Activated T-cell treated with anti-CD3 and anti-CD28 coated beads for 24 hours (primary cell): ENCODE measurements at regions not wholly inside any gene's neighbourhood (a gene's known extent, or its start where the extent isn't known, plus 50 kb on each side); places are given as distances from the start of the nearest gene placed in this dataset.
"Not testable (repeated sequence)": the region's sequence is repeated elsewhere in the genome, so short reads cannot be mapped to it uniquely, and the experiment has no call there.

Source experiments
- DNase-seq: peaks from one replicate; pipeline ENCODE4 v3.0.0-alpha.2; 2020; ENCODE audit warnings: low read depth

DNA sequence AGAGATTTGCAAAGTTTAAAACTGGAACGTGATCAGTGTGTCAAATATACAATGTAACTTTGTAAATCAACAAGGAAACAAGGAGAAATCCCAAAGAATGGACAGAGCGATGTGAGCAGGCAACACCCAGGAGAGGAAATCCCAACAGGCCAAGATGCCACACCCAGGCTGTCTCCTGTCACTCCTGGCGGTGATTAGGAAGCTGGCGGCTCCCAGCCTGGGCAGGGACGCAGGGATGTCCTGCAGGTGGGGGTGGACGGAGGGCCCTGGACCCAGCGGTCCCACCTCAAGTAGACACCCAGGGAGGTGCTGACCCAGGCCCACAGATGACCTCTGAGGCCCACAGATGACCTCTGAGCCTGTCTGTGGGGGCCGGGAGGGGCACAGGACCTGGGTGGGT is 271.1 kb upstream of the SFSWAP start:
- DNase-seq = not testable (repeated sequence)

GRCh38 chr12:131440209-131441059 is 270.5 kb upstream of the SFSWAP start:
- DNase-seq = not testable (repeated sequence)

DNA sequence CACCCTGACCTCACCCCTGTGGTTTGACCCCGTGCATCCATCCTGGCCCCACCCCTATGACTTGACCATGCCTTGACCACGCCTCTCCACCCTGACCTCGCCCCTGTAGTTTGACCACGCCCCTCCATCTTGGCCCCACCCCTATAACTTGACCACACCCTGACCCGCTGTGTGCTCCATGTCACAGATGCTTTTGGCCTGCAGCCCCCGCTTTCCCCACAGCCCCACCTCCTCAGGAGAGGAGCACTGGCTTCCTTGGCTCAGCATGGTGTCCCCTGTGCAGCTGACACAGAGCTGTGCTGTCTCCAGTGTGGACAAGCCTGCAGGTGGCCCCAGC is 269.9 kb upstream of the SFSWAP start:
- no peak for DNase-seq

DNA sequence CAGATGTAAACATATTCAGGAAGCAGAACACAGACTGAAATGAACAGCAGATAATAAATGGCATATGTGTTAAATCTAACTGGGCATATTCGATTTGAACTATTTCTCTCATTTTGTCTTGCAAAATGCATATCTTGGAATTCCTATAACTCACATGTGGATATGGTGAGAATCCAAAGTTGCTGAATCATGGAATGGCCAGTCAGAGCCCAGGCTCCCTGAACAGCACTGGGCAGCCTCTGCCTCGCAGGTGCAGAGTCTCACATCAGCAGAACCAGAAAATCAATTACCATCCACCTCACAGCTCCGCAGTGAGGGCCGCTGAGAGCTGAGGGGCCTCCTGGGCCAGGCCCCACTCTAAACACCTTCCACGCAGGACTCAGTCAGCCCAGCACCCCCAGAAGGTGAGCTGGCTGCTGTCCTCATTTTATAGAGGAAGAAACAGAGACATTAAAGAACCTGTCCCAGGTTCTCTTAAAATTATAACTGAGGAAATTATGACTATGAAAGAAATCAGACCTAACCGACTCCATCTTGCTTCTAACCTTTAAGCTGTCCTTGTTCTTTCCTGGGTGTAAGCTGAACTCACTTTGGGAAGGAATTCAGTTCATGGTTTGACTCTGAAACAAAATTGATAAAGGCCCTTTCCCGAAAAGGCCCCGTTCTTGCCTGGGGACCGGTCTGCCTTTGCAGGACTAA is 269.1 kb upstream of the SFSWAP start:
- DNase-seq = no peak

GRCh38 chr12:131442337-131442918 is 268.5 kb upstream of the SFSWAP start:
- no peak for DNase-seq

GRCh38 chr12:131443019-131444000 is 267.6 kb upstream of the SFSWAP start:
- no peak for DNase-seq

DNA sequence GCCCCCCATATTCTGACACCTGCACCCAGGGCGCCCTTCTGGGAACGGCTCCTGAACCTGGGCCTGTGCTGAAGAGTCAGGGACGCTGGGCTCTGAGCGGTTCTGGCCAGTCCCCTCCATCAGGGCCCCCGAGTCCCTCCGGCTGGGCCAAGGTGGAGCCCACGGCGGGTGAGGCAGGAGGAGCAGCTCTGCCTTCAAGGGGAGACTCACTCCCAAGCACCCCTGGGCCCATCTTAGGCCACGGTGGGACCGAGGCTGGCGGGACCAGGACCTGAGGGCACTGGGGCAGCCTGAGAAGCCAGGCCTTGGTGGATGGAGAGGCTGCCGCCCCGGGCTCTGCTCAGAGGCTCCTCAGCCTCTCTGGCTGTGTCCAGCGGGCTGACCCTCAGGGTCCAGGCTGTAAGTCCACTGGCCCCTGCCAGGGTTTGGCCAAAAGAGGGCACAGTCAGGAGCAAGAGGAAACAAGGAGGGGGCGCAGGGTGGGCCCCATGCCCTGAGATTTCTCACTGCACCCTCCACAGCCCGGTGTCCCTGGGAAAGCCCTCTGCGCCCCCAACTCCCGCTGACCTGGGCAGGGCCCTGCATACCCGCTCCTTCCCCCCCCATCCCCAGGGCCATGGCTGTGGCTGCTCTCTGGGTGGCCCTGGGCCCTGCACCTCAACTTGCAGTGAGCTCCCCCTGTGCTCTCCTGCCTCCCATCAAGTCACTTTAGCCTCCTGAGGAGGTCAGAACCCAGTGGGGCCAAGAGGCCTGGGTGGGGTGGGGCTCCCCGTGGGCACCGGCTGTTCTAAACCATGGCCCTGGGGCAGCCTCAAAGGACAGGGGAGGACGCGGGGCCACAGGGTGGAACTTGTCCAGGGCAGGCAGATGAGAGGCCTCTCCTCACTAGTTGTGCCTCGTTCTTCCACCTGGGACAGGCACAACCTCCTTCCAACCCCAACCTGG is 266.4 kb upstream of the SFSWAP start:
- no peak for DNase-seq

- DNase-seq = no peak
These were observed 265.6 kb upstream of the SFSWAP start for GRCh38 chr12:131445184-131445774.

DNA sequence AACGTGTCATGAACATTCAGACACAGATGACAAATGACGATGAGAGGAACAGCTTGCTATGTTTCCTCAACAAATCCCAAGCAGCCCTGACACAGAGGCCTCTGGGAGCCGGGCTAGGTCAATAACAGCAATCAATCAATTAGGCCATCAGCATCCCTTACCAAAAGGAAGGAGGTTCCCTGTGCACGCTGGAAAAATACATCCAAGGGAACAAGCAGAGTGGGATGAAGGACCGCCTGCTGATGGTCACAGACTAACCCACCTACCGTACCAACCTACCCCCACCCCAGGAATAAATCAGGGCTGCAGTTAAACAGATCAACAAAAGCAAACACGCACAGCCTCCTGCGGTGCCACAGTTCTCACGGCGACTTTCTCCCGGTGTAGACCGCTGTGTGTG is 265.1 kb upstream of the SFSWAP start:
- DNase-seq = no peak

- DNase-seq = not testable (repeated sequence)
These were observed 263.3 kb upstream of the SFSWAP start for GRCh38 chr12:131447636-131448035.

DNA sequence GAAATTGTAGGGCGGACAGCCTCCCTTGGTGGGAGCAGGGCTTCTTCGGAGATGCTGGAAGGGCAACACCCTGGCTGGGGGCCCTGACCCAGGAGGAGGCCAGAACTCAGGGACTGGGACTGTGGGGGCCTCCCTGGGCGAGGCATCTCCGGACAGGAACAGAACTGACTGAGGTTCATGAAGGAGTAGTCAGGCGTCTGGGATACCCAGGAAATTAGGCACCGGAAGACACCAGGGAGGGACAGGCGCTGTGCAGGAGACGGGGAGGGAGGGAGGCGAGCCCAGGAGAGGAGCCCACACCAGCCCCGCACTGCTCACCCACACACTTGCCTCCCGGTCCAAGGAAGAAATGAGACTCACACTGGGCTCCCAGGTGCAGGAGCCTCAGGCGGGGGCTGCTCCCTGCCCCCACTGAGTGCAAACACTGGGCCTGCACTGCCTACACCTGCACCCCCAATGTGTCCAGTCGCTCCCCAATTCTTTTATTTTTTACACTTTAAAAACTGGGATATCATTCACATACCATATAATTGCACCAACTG is 262.6 kb upstream of the SFSWAP start:
- no peak for DNase-seq

GRCh38 chr12:131449027-131449426 is 261.9 kb upstream of the SFSWAP start:
- no peak for DNase-seq

DNA sequence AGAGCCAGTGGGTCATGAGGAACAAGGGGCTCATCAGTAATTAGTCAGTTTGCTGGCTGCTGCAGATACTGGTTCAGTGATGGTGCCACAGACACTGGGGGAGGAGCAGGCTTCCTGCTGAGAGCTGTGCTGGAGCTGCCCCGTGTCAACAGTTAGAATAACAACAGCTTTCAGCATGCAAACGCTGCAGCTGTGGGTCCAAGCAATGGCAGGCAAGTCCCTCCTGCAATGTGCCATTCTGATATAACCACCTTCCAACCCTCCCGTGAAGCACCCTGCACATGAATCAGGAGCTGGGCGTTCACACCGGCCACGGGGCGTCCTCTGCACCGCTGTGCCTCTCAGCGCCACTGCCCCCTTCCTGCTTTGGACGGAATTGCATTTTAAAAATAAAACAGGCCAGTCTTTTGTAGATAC is 258.4 kb upstream of the SFSWAP start:
- no peak for DNase-seq

DNA sequence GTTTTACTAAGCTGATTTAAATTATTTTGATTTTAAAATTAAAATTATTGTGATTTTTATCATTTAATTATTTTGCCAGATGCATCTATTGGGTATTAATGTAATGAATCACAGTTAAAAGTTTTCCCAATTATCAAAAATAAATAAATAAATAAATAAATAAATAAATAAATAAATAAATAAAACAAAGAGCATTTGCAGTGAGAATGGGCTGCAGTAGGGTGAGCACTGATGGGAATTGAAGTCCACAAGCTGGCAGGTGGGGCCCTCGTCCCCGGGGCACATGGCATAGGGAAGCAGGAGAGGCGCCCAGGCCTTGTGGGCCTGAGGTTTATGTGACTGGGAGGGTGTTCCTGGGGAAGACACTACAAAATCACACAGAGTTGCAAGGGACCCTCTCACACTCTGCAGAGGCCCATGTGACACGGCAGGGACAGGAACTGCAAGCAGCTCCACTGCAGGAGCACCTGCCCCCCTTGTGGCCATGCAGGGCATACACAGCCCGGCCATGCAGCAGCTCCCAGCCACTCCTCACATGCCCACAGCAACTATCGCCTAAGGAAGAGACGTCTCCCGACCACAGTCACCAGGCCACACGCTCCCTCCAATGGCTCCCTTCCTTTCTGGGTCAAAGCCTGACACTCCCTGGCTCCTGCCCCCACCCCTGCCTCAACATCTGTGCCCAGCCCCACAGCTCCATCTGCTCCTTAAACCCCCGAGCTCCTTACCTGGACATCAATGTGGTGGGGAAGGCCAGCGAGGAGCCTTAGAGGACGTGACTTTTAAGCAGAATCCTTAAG is 256.3 kb upstream of the SFSWAP start:
- peak; percentile 22 for DNase-seq

GRCh38 chr12:131455218-131455506 is 255.7 kb upstream of the SFSWAP start:
- no peak for DNase-seq

DNA sequence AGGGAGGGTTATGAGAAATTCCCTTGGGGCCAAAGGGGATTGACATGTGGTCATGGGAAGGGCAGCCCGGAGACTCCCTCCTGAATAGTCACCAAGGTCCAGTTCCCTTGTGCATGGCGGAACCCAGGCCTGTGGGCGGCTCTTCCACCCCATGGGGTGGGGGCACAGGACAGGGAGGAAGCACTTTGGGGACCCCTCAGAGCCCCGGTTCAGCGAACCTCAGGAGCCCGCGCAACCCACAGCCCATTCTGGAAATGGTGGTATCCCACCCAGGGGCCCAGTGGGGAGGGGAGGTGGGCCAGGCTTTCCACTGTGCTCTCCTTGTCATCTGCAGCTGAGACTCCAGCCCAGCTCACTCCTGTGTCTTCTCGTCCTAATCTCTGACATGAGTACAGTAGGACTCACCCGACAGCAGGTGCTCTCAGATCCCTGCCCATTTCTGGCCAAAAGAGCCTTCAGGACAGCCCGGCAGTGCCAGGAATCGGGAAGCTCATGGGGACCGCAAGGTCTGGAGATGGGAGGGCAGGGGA is 255.2 kb upstream of the SFSWAP start:
- DNase-seq = no peak

GRCh38 chr12:131456301-131457027 is 254.4 kb upstream of the SFSWAP start:
- no peak for DNase-seq

DNA sequence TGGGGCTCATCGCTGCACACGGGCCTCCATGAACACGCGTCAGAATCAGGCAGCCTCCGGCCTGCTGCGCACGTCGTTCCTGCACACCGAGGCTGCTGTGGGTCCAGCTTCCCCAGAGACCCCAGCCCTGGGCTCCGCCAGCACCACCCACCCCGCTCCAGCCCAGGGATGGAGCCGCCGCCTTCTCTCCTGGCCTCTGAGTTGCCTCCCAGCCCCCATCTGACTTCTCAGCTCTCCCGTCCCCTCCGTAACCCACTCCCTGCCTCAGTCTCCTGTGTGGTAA is 253.9 kb upstream of the SFSWAP start:
- DNase-seq = no peak
